ENCODE measurements at regions not wholly inside any gene's neighbourhood (a gene's known extent, or its start where the extent isn't known, plus 50 kb on each side); places are given as distances from the start of the nearest gene placed in this dataset.

- Mint-ChIP-seq H3K4me3 (no peak overlapping the region), H3K4me1 (peaks cover 29% of the 10 kb centered on the region), H3K36me3 (ENCODE audit: low read depth) (peaks cover 4% of the 10 kb centered on the region), H3K27me3 (ENCODE audit: insufficient read depth) (no peaks in the 10 kb centered on the region), H3K9me3 (peaks cover 4% of the 10 kb centered on the region), H3K27ac (peak overlapping the region; percentile 69)
- Histone ChIP-seq H3K4me3 (ENCODE audit: low read length) (no peak overlapping the region), H3K4me1 (ENCODE audit: control insufficient read depth, insufficient read depth, low read length) (peaks cover 14% of the 10 kb centered on the region), H3K27me3 (ENCODE audit: control insufficient read depth, insufficient read depth, low read length, poor library complexity, severe bottlenecking) (no peaks in the 10 kb centered on the region), H3K36me3 (ENCODE audit: control insufficient read depth, insufficient read depth, low read length) (no peaks in the 10 kb centered on the region), H3K27ac (ENCODE audit: low read depth, low read length) (no peak overlapping the region), H3K9ac (ENCODE audit: extremely low read depth, low read length, poor library complexity, severe bottlenecking) (no peak overlapping the region), H3K9me3 (ENCODE audit: control insufficient read depth, low read length) (no peaks in the 10 kb centered on the region)
- 87 to 91% methylated on average over 7 to 12 of the region's 12 CpGs for WGBS, 2 experiments (ENCODE audit: insufficient coverage in 1 of 2, insufficient read length in 1 of 2)
- no peak for TF ChIP-seq CTCF (conservative IDR thresholded peaks at IDR 0.05)
- no peak for DNase-seq
Measured at GRCh38 chr16:85326113-85326793, 214.0 kb upstream of the CIBAR2 start.

- Mint-ChIP-seq H3K9me3 (peaks cover 4% of the 10 kb centered on the region), H3K27ac (peak overlapping the region; percentile 79), H3K36me3 (ENCODE audit: low read depth) (peaks cover 4% of the 10 kb centered on the region), H3K4me1 (peaks cover 29% of the 10 kb centered on the region), H3K27me3 (ENCODE audit: insufficient read depth) (no peaks in the 10 kb centered on the region), H3K4me3 (no peak overlapping the region)
- WGBS, 2 experiments (ENCODE audit: insufficient coverage in 1 of 2, insufficient read length in 1 of 2): 82 to 87% methylated on average over 7 to 8 of the region's 8 CpGs
- Histone ChIP-seq H3K4me1 (ENCODE audit: control insufficient read depth, insufficient read depth, low read length) (peaks cover 15% of the 10 kb centered on the region), H3K9ac (ENCODE audit: extremely low read depth, low read length, poor library complexity, severe bottlenecking) (no peak overlapping the region), H3K4me3 (ENCODE audit: low read length) (no peak overlapping the region), H3K27ac (ENCODE audit: low read depth, low read length) (no peak overlapping the region), H3K36me3 (ENCODE audit: control insufficient read depth, insufficient read depth, low read length) (no peaks in the 10 kb centered on the region), H3K9me3 (ENCODE audit: control insufficient read depth, low read length) (no peaks in the 10 kb centered on the region), H3K27me3 (ENCODE audit: control insufficient read depth, insufficient read depth, low read length, poor library complexity, severe bottlenecking) (no peaks in the 10 kb centered on the region)
- TF ChIP-seq CTCF (conservative IDR thresholded peaks at IDR 0.05): no peak
- peak; percentile 64 for DNase-seq
Measured at GRCh38 chr16:85326794-85327181, 214.5 kb upstream of the CIBAR2 start.

GRCh38 chr16:85327731-85328675 is 215.7 kb upstream of the CIBAR2 start:
- H3K9me3 Mint-ChIP-seq: peaks cover 12% of the 10 kb centered on the region
- H3K36me3 Mint-ChIP-seq (ENCODE audit: low read depth): peaks cover 4% of the 10 kb centered on the region
- H3K4me1 Mint-ChIP-seq: peaks cover 27% of the 10 kb centered on the region
- 24 to 34% methylated on average over 15 to 21 of the region's 21 CpGs for WGBS, 2 experiments (ENCODE audit: insufficient coverage in 1 of 2, insufficient read length in 1 of 2)
- Histone ChIP-seq H3K4me3 (ENCODE audit: low read length) (peak overlapping the region; percentile 76), H3K9me3 (ENCODE audit: control insufficient read depth, low read length) (no peaks in the 10 kb centered on the region), H3K27me3 (ENCODE audit: control insufficient read depth, insufficient read depth, low read length, poor library complexity, severe bottlenecking) (no peaks in the 10 kb centered on the region), H3K4me1 (ENCODE audit: control insufficient read depth, insufficient read depth, low read length) (peaks cover 18% of the 10 kb centered on the region), H3K9ac (ENCODE audit: extremely low read depth, low read length, poor library complexity, severe bottlenecking) (peak overlapping the region; percentile 85), H3K36me3 (ENCODE audit: control insufficient read depth, insufficient read depth, low read length) (no peaks in the 10 kb centered on the region), H3K27ac (ENCODE audit: low read depth, low read length) (peak overlapping the region; percentile 99)
- H3K27ac Mint-ChIP-seq: peak overlapping the region; percentile 99
- peak; percentile 42 for TF ChIP-seq CTCF (conservative IDR thresholded peaks at IDR 0.05)
- DNase-seq: peak; percentile 98
- H3K27me3 Mint-ChIP-seq (ENCODE audit: insufficient read depth): peaks cover 3% of the 10 kb centered on the region
- peak overlapping the region; percentile 60 for H3K4me3 Mint-ChIP-seq

Measured in endodermal cell (in vitro differentiated cells).